ENCODE measurements at regions not wholly inside any gene's neighbourhood (a gene's known extent, or its start where the extent isn't known, plus 50 kb on each side); places are given as distances from the start of the nearest gene placed in this dataset.
"Not testable (repeated sequence)": the region's sequence is repeated elsewhere in the genome, so short reads cannot be mapped to it uniquely, and the experiment has no call there.

- Histone ChIP-seq H3K9me3 (ENCODE audit: control insufficient read depth, insufficient read depth, low read depth, low read length) (peaks cover 2% of the 10 kb centered on the region), H3K27ac (ENCODE audit: extremely low read depth, low read depth, low read length) (no peak overlapping the region), H3K36me3 (ENCODE audit: control insufficient read depth in 2 of 2, insufficient read depth in 1 of 2, low read length in 2 of 2) (no peaks in the 10 kb centered on the region), H3K4me3 (ENCODE audit: low read depth, low read length) (no peak overlapping the region), H3K4me1 (ENCODE audit: control insufficient read depth, insufficient read depth, low read length) (0 out of 2 replicates have a peak, but pooled peaks cover 2% of the 10 kb centered on the region)
- TF ChIP-seq ZNF366 (tag by site-specific recombination; conservative IDR thresholded peaks at IDR 0.05) (peak; percentile 76), ZBTB20 (tag by site-specific recombination; IDR thresholded peaks at IDR 0.05) (no peak), ZBTB49 (tag by site-specific recombination; IDR thresholded peaks at IDR 0.05; ENCODE audit: low read depth) (no peak), ZNF48 (tag by site-specific recombination; IDR thresholded peaks at IDR 0.05) (no peak), ZFP3 (tag by site-specific recombination; IDR thresholded peaks at IDR 0.05; ENCODE audit: low read depth) (no peak), ZNF335 (tag by site-specific recombination; conservative IDR thresholded peaks at IDR 0.05) (no peak), MEIS1 (CRISPR knock-in tag; IDR thresholded peaks at IDR 0.05; ENCODE audit: borderline replicate concordance) (no peak)
- POLR2A ChIA-PET = no interaction called here
- CTCF ChIA-PET = interaction anchor here (0.6 kb wide), 1 partner anchor 131 kb away, joined by 5 read pairs; no protein-coding TSS in a partner anchor
Measured at GRCh38 chr12:47438175-47438574, 267.7 kb downstream of the RPAP3 start.

- CTCF ChIA-PET = interaction anchor here (0.6 kb wide), 1 partner anchor 131 kb away, joined by 5 read pairs; no protein-coding TSS in a partner anchor
- Histone ChIP-seq H3K9me3 (ENCODE audit: control insufficient read depth, insufficient read depth, low read depth, low read length) (peaks cover 2% of the 10 kb centered on the region), H3K27ac (ENCODE audit: extremely low read depth, low read depth, low read length) (no peak overlapping the region), H3K36me3 (ENCODE audit: control insufficient read depth in 2 of 2, insufficient read depth in 1 of 2, low read length in 2 of 2) (no peaks in the 10 kb centered on the region), H3K4me3 (ENCODE audit: low read depth, low read length) (no peak overlapping the region), H3K4me1 (ENCODE audit: control insufficient read depth, insufficient read depth, low read length) (0 out of 2 replicates have a peak, but pooled peaks cover 2% of the 10 kb centered on the region)
- POLR2A ChIA-PET = no interaction called here
- TF ChIP-seq PRDM4 (tag by site-specific recombination; IDR thresholded peaks at IDR 0.05) (peak; percentile 50; the same call in 1 of the 2 replicates), ZNF529 (tag by site-specific recombination; IDR thresholded peaks at IDR 0.05; ENCODE audit: insufficient replicate concordance) (no peak), FEZF1 (tag by site-specific recombination; IDR thresholded peaks at IDR 0.05) (peak; percentile 43; the same call in 1 of the 2 replicates), HIC1 (tag by site-specific recombination; IDR thresholded peaks at IDR 0.05) (0 out of 2 replicates have a peak, but pooled peaks have one; percentile 15)
Measured at GRCh38 chr12:47437570-47437969, 268.3 kb downstream of the RPAP3 start.

- Histone ChIP-seq H3K27ac (ENCODE audit: extremely low read depth, low read depth, low read length) (no peak overlapping the region), H3K36me3 (ENCODE audit: control insufficient read depth in 2 of 2, insufficient read depth in 1 of 2, low read length in 2 of 2) (no peaks in the 10 kb centered on the region), H3K4me1 (ENCODE audit: control insufficient read depth, insufficient read depth, low read length) (0 out of 2 replicates have a peak, but pooled peaks cover 2% of the 10 kb centered on the region), H3K4me3 (ENCODE audit: low read depth, low read length) (no peak overlapping the region), H3K9me3 (ENCODE audit: control insufficient read depth, insufficient read depth, low read depth, low read length) (peaks cover 2% of the 10 kb centered on the region)
- ChIA-PET CTCF (no interaction called here), POLR2A (no interaction called here)
- TF ChIP-seq ZNF202 (tag by site-specific recombination; IDR thresholded peaks at IDR 0.05; ENCODE audit: borderline replicate concordance) = no peak
- TF ChIP-seq ZNF704 (tag by site-specific recombination; IDR thresholded peaks at IDR 0.05) = no peak
- TF ChIP-seq ELK4 (IDR thresholded peaks at IDR 0.05; ENCODE audit: borderline replicate concordance, low read depth, low read length) = no peak
- TF ChIP-seq ZNF529 (tag by site-specific recombination; IDR thresholded peaks at IDR 0.05; ENCODE audit: insufficient replicate concordance) = no peak
- no peak for TF ChIP-seq ZNF266 (tag by site-specific recombination; IDR thresholded peaks at IDR 0.05; ENCODE audit: low read depth)
- no peak for TF ChIP-seq ZNF843 (tag by site-specific recombination; IDR thresholded peaks at IDR 0.05)
Measured at GRCh38 chr12:47433876-47434275, 272.0 kb downstream of the RPAP3 start.

GRCh38 chr12:47426678-47427309 lies 279.0 kb downstream of the RPAP3 start:
- H3K27ac ChIP-seq (ENCODE audit: extremely low read depth, low read depth, low read length); H3K4me1 ChIP-seq (ENCODE audit: control insufficient read depth, insufficient read depth, low read length); CTCF ChIA-PET; H3K36me3 ChIP-seq (ENCODE audit: control insufficient read depth in 2 of 2, insufficient read depth in 1 of 2, low read length in 2 of 2); POLR2A ChIA-PET; H3K9me3 ChIP-seq (ENCODE audit: control insufficient read depth, insufficient read depth, low read depth, low read length); H3K4me3 ChIP-seq (ENCODE audit: low read depth, low read length): not testable (repeated sequence)
